ENCODE measurements at regions not wholly inside any gene's neighbourhood (a gene's known extent, or its start where the extent isn't known, plus 50 kb on each side); places are given as distances from the start of the nearest gene placed in this dataset.

DNA sequence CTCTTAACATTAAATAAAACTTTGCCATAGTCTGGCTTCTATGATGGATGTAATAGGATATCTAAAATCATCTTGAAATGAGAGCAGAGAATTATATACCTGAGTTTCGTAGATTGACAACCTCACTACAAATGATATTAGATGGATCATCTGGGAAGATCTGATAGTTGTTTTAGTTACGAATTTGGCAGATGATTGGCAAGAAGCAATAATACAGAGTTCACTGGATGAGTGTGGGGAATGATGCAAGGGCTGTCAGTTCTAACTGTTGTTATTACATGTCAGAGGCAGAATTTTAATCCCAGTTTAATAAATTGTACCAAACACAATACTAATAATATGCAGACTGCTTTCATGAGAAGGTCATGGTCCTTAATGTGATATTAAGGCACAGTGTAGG lies 585.2 kb downstream of the TRAM1L1 start:
- DNase-seq (ENCODE audit: low read depth) = no peak

GRCh38 chr4:116489739-116490138 lies 595.6 kb downstream of the TRAM1L1 start:
- H3K4me3 ChIP-seq (ENCODE audit: low read length) = no peak overlapping the region
- TF ChIP-seq CTCF (conservative IDR thresholded peaks at IDR 0.05; ENCODE audit: low read depth, low read length) = no peak
- no peak for DNase-seq (ENCODE audit: low read depth)

More for the DNA sequence above, 585.2 kb downstream of the TRAM1L1 start:
- no peak for TF ChIP-seq CTCF (conservative IDR thresholded peaks at IDR 0.05; ENCODE audit: low read depth, low read length)
- H3K4me3 ChIP-seq (ENCODE audit: low read length) = no peak overlapping the region

GRCh38 chr4:116486401-116486800 lies 599.0 kb downstream of the TRAM1L1 start:
- DNase-seq (ENCODE audit: low read depth) = no peak
- H3K4me3 ChIP-seq (ENCODE audit: low read length) = no peak overlapping the region
- no peak for TF ChIP-seq CTCF (conservative IDR thresholded peaks at IDR 0.05; ENCODE audit: low read depth, low read length)

GRCh38 chr4:116480546-116480945 lies 604.8 kb downstream of the TRAM1L1 start:
- no peak for DNase-seq (ENCODE audit: low read depth)
- no peak for TF ChIP-seq CTCF (conservative IDR thresholded peaks at IDR 0.05; ENCODE audit: low read depth, low read length)
- no peak overlapping the region for H3K4me3 ChIP-seq (ENCODE audit: low read length)

DNA sequence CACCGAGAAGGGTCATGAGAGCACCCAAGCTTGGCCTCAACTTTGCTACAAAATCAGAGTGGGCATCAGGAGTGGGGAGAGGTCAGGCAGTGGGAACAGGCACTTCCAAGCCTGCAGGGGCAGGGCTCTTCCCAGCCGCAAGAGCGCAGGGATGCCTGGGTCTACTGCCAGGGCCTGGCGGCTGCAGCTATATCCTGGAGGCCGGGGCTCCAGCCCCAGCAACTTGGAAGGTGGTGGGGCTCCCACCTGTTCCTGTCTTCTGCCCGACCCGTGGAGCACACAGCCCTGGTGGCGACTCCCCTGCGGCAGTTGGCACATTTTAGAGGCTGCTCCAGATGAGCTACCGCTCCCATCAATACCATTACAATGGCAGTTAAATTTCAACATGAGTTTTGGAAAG lies 607.0 kb downstream of the TRAM1L1 start:
- TF ChIP-seq CTCF (conservative IDR thresholded peaks at IDR 0.05; ENCODE audit: low read depth, low read length) = no peak
- H3K4me3 ChIP-seq (ENCODE audit: low read length) = no peak overlapping the region
- no peak for DNase-seq (ENCODE audit: low read depth)

- DNase-seq (ENCODE audit: low read depth) = no peak
- TF ChIP-seq CTCF (conservative IDR thresholded peaks at IDR 0.05; ENCODE audit: low read depth, low read length) = no peak
- H3K4me3 ChIP-seq (ENCODE audit: low read length) = no peak overlapping the region
Measured at GRCh38 chr4:116469582-116469981, 615.8 kb downstream of the TRAM1L1 start.

- no peak for DNase-seq (ENCODE audit: low read depth)
- TF ChIP-seq CTCF (conservative IDR thresholded peaks at IDR 0.05; ENCODE audit: low read depth, low read length) = no peak
- no peak overlapping the region for H3K4me3 ChIP-seq (ENCODE audit: low read length)
Measured at GRCh38 chr4:116453127-116453526, 632.2 kb downstream of the TRAM1L1 start.

Data from retinal pigment epithelial cell (primary cell).